T-helper 22 cell (primary cell): ENCODE measurements at regions not wholly inside any gene's neighbourhood (a gene's known extent, or its start where the extent isn't known, plus 50 kb on each side); places are given as distances from the start of the nearest gene placed in this dataset.
A peak's percentile ranks its signal among the peaks of the same experiment; 100 is the strongest.
"Not testable (repeated sequence)": the region's sequence is repeated elsewhere in the genome, so short reads cannot be mapped to it uniquely, and the experiment has no call there.

ENCODE experiments used
- DNase-seq: peaks from one replicate; pipeline ENCODE4 v3.0.0-alpha.2; 2020; ENCODE audit warnings: low read depth

DNA sequence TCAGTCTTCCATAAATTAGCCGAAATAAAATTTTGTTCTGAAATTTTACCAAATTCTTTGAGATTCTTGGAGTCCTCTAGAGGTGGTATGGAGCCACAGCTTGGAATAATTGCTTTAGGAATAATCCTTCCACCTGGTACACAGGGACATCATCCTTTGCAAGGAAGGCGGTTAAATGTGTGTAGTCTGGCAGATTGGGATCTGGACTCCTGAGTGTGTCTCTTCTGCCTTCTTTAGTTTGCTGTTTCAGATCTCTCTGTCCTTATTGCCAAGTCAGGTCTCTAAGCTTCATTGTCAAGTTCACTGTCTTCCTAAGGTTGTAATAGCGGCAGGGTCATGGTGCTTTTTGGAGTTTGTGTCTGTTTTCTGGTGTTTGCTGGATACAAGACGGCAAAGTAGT lies 393.9 kb upstream of the RGS6 start:
- DNase-seq: no peak

DNA sequence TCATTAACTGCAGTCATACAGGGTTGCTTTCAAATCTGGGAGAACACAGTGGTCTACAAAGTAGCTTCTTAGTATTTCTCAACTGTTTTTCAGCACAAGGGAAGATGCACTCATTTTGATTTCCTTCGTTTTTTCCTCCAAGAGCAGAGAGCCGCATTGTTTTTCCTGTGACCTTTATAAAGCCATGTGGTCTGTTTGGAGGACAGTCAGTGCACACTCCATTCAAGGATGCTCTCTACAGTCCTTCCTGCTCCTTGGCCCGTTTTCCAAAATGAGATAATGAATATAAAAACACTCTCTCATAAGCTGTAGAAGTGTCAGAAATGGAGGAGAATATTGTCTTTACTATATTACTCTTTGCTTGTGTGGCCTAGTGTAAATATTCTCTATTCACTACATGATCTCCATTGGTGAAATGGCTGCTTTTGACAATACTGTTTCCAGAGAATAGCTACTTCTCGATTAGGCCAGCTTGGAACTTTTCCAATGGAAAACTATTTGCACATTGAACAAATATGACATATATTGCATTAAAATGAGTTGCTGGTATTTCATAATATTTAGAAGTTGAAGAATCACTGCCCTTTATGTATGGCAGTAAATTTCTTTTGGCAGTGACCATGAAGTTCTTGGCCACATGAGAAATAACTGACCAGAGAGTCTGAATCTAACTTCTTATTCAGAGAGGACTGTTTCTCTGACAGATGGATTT lies 393.1 kb upstream of the RGS6 start:
- DNase-seq: no peak

- no peak for DNase-seq
Observed at GRCh38 chr14:71539650-71540285, 392.5 kb upstream of the RGS6 start.

- no peak for DNase-seq
Observed at GRCh38 chr14:71541271-71541670, 391.0 kb upstream of the RGS6 start.

GRCh38 chr14:71541973-71542690 lies 390.1 kb upstream of the RGS6 start:
- no peak for DNase-seq

- DNase-seq: no peak
Observed at GRCh38 chr14:71549421-71550050, 382.7 kb upstream of the RGS6 start.

- no peak for DNase-seq
Observed at GRCh38 chr14:71550367-71550766, 381.9 kb upstream of the RGS6 start.

- DNase-seq: no peak
Observed at GRCh38 chr14:71551291-71551950, 380.8 kb upstream of the RGS6 start.

- no peak for DNase-seq
Observed at GRCh38 chr14:71552809-71553208, 379.4 kb upstream of the RGS6 start.

GRCh38 chr14:71553779-71554178 lies 378.4 kb upstream of the RGS6 start:
- no peak for DNase-seq

DNA sequence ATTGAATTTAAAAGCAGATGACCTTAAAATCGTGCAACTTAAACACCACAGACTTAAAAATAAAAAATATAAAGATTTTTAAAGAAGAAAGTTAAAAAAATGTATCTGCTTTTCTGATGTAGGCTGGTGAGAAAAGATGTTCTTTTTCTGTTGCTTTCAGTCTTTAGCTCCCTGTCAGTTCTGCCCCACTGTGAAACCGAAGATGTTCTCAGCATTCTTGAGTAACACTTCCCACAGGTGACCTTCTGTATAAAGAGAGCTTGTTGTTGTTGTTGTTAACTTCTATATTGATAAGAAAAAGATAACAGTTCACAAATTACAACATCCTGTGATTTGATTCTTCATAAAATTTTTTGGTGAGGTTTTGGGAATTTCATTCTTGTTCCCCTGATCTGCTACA lies 377.9 kb upstream of the RGS6 start:
- DNase-seq: no peak

GRCh38 chr14:71554959-71555612 lies 377.1 kb upstream of the RGS6 start:
- no peak for DNase-seq

DNA sequence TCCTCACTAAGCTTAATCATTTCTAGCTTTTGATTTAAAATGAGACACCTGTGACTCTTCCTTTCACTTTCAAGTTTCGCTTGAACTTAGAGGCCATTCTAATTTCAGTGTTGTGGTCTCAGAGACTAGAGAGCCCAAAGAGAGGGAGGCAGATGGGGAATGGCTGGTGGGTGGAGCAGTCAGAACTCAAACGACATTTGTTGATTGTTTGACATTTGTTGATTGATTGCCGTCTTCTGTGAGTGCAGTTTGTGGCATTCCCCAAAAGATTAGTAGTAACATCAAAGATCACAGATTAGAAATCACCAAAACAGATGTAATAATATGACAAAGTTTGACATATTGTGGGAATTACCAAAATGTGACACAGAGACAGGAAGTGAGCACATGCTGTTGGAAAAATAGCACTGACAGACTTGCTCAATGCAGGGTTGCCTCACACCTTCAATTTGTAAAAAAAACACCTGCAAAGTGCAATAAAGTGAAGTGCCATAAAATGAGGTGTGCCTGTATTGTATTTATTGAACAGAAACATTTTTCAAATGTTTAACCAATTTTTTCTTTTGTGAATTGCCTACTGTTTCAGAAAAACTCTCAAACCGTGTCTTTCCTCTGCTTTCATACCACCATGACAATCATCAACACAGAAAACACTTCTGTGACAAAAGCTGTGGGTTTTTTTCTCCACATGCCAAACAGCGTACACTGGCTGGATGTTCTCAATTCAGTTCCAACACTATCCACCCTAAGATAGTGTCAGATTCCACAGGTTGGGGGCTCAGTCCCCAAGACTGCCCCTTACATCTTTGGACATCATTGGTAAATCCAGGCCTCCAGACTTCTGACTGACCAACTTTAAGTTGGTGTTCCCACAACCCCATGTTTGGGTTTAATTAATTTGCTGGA lies 376.3 kb upstream of the RGS6 start:
- peak; percentile 24 for DNase-seq

- no peak for DNase-seq
Observed at GRCh38 chr14:71556730-71557129, 375.5 kb upstream of the RGS6 start.

GRCh38 chr14:71557351-71557750 lies 374.9 kb upstream of the RGS6 start:
- no peak for DNase-seq

- DNase-seq: not testable (repeated sequence)
Observed at GRCh38 chr14:71558943-71559342, 373.3 kb upstream of the RGS6 start.

DNA sequence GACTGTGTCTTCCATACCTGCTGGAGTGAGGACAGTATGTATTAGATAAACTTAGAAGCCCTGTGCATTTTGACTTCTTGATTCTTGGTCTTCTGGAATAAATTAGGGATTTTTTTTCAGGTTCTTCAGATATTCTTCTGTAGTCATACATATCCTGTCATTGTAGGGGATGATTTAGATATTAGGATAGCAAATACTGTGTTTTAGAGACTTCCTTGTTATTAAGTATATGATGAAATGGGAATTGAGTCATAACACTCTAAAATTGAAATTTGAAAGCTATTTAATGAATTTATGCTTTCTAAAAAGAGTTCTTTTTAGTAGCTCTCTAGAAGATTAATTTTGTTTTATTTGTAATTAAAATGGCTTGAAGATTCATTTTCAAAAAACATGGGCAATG lies 371.5 kb upstream of the RGS6 start:
- DNase-seq: no peak

- DNase-seq: no peak
Observed at GRCh38 chr14:71563492-71564153, 368.6 kb upstream of the RGS6 start.

DNA sequence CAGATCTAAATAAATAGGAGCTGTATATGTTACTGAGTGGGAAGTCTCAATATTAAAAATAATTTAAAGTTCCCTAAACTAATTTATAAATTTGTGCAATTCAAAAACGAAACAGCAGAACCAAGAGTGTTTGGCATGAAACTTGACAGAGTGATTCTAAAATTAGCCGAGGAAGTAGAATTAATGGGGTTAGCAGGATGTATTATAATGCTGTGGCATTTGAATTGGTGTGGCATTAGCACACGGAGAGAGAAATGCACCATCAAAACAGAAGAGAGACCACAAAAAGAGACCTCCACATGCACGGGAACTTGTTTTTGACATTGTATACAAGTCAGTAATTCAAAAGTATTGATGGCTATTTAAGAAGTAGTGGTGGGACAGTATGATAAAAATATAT lies 366.0 kb upstream of the RGS6 start:
- DNase-seq: no peak

DNA sequence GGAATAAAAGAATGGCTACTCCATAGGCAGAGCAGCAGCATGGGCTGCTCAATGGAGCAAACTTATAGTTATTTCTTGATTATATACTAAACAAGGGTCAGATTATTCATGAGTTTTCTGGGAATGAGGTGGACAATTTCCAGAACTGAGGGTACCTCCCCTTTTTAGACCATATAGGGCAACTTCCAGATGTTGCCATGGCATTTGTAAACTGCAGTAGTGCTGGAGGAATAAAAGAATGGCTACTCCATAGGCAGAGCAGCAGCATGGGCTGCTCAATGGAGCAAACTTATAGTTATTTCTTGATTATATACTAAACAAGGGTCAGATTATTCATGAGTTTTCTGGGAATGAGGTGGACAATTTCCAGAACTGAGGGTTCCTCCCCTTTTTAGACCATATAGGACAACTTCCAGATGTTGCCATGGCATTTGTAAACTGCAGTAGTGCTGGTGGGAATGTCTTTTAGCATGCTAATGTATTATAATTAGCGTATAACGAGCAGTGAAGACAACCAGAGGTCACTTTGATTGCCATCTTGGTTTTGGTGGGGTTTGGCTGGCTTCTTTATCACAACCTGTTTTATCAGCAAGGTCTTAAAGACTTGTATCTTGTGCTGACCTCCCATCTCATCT lies 364.6 kb upstream of the RGS6 start:
- DNase-seq: not testable (repeated sequence)
